GM19328 (cell line): ENCODE measurements at regions not wholly inside any gene's neighbourhood (a gene's known extent, or its start where the extent isn't known, plus 50 kb on each side); places are given as distances from the start of the nearest gene placed in this dataset.

Experiments
- ATAC-seq: cut with Tn5 transposase; IDR thresholded peaks from one replicate; pipeline ENCODE4 v1.9.1; 2021; ENCODE audit warnings: mild to moderate bottlenecking, moderate library complexity; ENCODE audit not compliant: unreplicated experiment

GRCh38 chr15:97141360-97141759, 810.9 kb downstream of the NR2F2 start:
- ATAC-seq, result no peak

- ATAC-seq, result no peak
These were observed 811.4 kb downstream of the NR2F2 start for GRCh38 chr15:97141871-97142270.

DNA sequence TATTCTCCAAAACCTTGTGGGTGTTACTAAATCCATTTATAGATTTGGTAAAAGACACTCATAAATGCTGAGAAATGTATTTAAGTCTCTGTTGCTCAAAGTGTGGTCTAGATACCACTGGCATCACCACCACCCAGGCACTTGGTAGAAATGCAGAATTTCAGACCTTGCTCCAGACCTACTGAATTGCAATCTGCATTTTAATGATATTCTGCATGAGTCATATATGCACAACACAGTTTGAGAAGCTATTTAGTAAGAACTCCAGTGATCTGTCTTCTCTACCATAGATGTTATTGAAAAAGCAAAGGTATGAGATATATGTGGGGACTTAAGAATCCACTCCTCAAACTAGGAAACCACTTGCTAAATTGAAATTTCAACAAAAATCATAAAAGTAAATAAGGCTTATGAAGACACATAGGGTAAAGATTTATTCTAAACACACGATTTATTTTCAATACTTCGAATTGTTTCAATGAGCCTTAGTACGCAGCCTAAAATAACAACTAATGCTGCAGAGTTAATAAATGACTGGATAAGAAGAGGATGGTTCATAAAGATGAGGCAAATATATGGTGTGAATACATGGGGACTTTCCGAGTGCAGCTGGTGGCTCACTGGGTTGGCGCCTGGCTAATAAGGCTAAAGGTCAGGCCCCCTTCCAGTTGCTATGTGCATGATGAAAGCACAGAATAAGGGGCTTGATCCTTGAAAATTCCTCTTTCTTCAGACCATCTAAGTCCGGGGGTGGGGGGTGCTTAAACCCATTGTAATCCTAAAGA, 813.3 kb downstream of the NR2F2 start:
- ATAC-seq, result no peak

- ATAC-seq, result no peak
These were observed 813.8 kb downstream of the NR2F2 start for GRCh38 chr15:97144377-97144711.

GRCh38 chr15:97146929-97147870, 813.3 kb upstream of the ARRDC4 start:
- ATAC-seq, result no peak

- no peak for ATAC-seq
These were observed 807.0 kb upstream of the ARRDC4 start for GRCh38 chr15:97153356-97153965.

- no peak for ATAC-seq
These were observed 803.7 kb upstream of the ARRDC4 start for GRCh38 chr15:97156739-97157265.

- ATAC-seq, result no peak
These were observed 797.6 kb upstream of the ARRDC4 start for GRCh38 chr15:97162805-97163495.

GRCh38 chr15:97165205-97165604, 795.3 kb upstream of the ARRDC4 start:
- no peak for ATAC-seq

- no peak for ATAC-seq
These were observed 791.6 kb upstream of the ARRDC4 start for GRCh38 chr15:97168704-97169475.

GRCh38 chr15:97171556-97171955, 788.9 kb upstream of the ARRDC4 start:
- ATAC-seq, result no peak

DNA sequence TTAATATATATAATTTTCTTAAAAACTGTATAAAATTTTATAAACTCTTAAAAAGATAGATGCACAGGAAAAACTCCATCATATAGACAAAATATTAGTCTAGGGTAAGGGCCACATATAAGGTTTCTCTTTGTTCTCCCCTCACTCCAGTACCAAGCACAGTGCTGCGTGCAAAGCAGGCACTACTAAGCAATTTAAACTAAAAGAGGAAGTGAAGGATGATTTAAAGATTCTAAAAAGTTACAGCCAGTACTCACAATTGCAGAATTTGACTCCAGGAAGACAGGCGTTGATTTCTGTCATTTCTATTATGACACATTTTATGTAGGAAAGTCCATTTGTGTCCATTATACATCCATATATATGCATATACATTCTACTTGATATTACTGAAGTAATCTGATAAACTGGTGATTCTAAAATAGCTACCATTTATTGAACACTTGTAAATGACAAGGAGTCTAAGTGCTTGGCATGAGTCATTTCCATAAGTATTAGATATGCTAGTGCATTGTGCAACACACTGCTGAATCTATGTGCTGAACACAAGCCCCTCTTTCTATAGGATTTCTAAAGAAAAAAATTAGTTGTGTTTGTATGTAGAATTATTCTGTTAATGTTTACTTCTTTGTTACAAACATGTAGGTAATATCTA, 785.5 kb upstream of the ARRDC4 start:
- no peak for ATAC-seq

GRCh38 chr15:97177151-97177577, 783.3 kb upstream of the ARRDC4 start:
- no peak for ATAC-seq

GRCh38 chr15:97182581-97182980, 777.9 kb upstream of the ARRDC4 start:
- no peak for ATAC-seq

- ATAC-seq, result no peak
These were observed 771.2 kb upstream of the ARRDC4 start for GRCh38 chr15:97189162-97189780.

GRCh38 chr15:97194750-97195149, 765.8 kb upstream of the ARRDC4 start:
- no peak for ATAC-seq

DNA sequence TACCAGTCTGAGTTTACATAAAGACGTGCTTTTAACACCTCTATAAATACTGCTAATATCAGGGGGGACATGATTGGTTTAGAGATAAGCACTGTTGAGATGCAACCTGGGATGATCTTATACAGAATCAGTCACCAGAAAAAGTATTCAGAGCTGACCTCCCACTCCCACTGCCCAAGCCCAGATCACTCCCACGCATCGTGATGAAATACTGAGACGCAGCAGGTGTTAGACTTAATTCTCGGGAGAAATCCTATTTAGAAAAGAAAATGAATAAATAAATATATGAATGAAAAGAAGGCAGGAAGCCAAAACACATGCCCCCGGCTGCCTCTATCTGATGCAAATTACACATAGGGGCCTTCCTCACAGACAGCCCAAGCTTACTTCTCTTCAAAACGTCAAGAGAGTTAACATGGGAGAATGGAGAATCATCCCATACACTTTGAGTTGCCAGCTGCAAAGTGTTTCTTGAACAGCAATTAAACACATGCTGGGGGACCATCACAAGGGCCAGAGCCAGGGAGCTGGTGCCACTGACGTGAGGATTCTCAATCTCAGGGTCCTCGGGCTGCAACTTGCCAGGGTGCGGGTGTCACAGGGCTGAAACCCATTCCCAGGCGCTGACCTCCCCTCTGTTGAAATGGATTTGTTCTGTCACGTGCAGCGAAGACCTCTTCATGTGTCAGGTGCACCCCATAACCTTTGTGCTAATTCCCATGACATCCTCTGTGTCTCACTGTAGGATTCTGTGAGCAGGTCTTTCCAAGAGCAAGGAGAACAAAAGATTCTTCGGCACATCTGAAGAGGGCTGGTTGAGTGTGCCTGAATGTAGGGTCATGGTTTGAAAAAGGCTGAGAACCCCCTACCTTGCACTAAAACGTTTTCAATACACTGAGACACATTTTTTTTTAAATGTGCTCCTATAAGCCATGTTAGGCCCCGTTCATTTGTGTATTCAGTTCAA, 764.2 kb upstream of the ARRDC4 start:
- ATAC-seq, result no peak
